ENCODE measurements at regions not wholly inside any gene's neighbourhood (a gene's known extent, or its start where the extent isn't known, plus 50 kb on each side); places are given as distances from the start of the nearest gene placed in this dataset.

- DNase-seq (ENCODE audit: low read depth), result no peak
Measured at GRCh38 chr14:98834119-98834518, 437.9 kb downstream of the BCL11B start.

- no peak for DNase-seq (ENCODE audit: low read depth)
Measured at GRCh38 chr14:98835051-98835824, 436.8 kb downstream of the BCL11B start.

- DNase-seq (ENCODE audit: low read depth), result no peak
Measured at GRCh38 chr14:98835825-98836100, 436.2 kb downstream of the BCL11B start.

GRCh38 chr14:98840091-98840490 is 431.9 kb downstream of the BCL11B start:
- no peak for DNase-seq (ENCODE audit: low read depth)

- no peak for DNase-seq (ENCODE audit: low read depth)
Measured at GRCh38 chr14:98840511-98840910, 431.5 kb downstream of the BCL11B start.

GRCh38 chr14:98844456-98844855 is 427.5 kb downstream of the BCL11B start:
- DNase-seq (ENCODE audit: low read depth), result no peak

- DNase-seq (ENCODE audit: low read depth), result no peak
Measured at GRCh38 chr14:98847521-98848468, 424.2 kb downstream of the BCL11B start.

GRCh38 chr14:98853063-98853729 is 418.8 kb downstream of the BCL11B start:
- DNase-seq (ENCODE audit: low read depth), result no peak

- DNase-seq (ENCODE audit: low read depth), result no peak
Measured at GRCh38 chr14:98855926-98856715, 415.9 kb downstream of the BCL11B start.

- no peak for DNase-seq (ENCODE audit: low read depth)
Measured at GRCh38 chr14:98858158-98858557, 413.8 kb downstream of the BCL11B start.

- DNase-seq (ENCODE audit: low read depth), result no peak
Measured at GRCh38 chr14:98858561-98858960, 413.4 kb downstream of the BCL11B start.

GRCh38 chr14:98859301-98859700 is 412.7 kb downstream of the BCL11B start:
- DNase-seq (ENCODE audit: low read depth), result no peak

- DNase-seq (ENCODE audit: low read depth), result no peak
Measured at GRCh38 chr14:98864211-98864610, 407.8 kb downstream of the BCL11B start.

GRCh38 chr14:98867146-98867545 is 404.9 kb downstream of the BCL11B start:
- no peak for DNase-seq (ENCODE audit: low read depth)

- no peak for DNase-seq (ENCODE audit: low read depth)
Measured at GRCh38 chr14:98867726-98868125, 404.3 kb downstream of the BCL11B start.

- DNase-seq (ENCODE audit: low read depth), result no peak
Measured at GRCh38 chr14:98868866-98869265, 403.1 kb downstream of the BCL11B start.

- no peak for DNase-seq (ENCODE audit: low read depth)
Measured at GRCh38 chr14:98871796-98872195, 400.2 kb downstream of the BCL11B start.

GRCh38 chr14:98877065-98877464 is 394.9 kb downstream of the BCL11B start:
- no peak for DNase-seq (ENCODE audit: low read depth)

GRCh38 chr14:98878282-98878681 is 393.7 kb downstream of the BCL11B start:
- DNase-seq (ENCODE audit: low read depth), result no peak

GRCh38 chr14:98886982-98887381 is 385.0 kb downstream of the BCL11B start:
- DNase-seq (ENCODE audit: low read depth), result no peak

GRCh38 chr14:98888281-98888680 is 383.7 kb downstream of the BCL11B start:
- DNase-seq (ENCODE audit: low read depth), result no peak

Measured in myocyte (in vitro differentiated cells).